SK-N-SH (cell line): ENCODE measurements at regions not wholly inside any gene's neighbourhood (a gene's known extent, or its start where the extent isn't known, plus 50 kb on each side); places are given as distances from the start of the nearest gene placed in this dataset.

Experiments
- CTCF ChIA-PET: fragments of 300-600, 350-600 bp; formaldehyde crosslinking; extraction: SDS; loops from one replicate; lab custom pipeline; 2021; lab: Yijun Ruan, JAX
- POLR2A ChIA-PET: fragments of 350-600 bp; sonication (Branson Sonifier 250); formaldehyde crosslinking; extraction: SDS; loops from one replicate; lab custom pipeline; 2020; ENCODE audit warnings: antibody characterized with exemption, inconsistent platforms; lab: Yijun Ruan, JAX
- DNase-seq: peaks from one replicate; pipeline ENCODE4 v3.0.0; 2012
- H2AFZ ChIP-seq: fragments of 200-600 bp; sonication (generic); 2 replicates; pipeline ENCODE4 v1.8.1; 2016; ENCODE audit warnings: antibody characterized with exemption, mild to moderate bottlenecking, low read depth
- H3F3A ChIP-seq: fragments of 200-600 bp; sonication (generic); replicated peaks from 2 replicates; pipeline ENCODE3; 2016; ENCODE audit warnings: antibody characterized with exemption, mild to moderate bottlenecking; ENCODE audit not compliant: insufficient read depth
- H3K27ac ChIP-seq, 2 experiments: fragments of 200-500 bp in 1 of 2; fragments of 200-600 bp in 1 of 2; sonication (Bioruptor generic) in 1 of 2; sonication (generic), shearing (Covaris generic) in 1 of 2; 2 replicates each; pipeline versions ENCODE4 v1.5.1 to v1.6.1; 2014 to 2016; ENCODE audit warnings: low read depth in 2 of 2, inconsistent platforms in 1 of 2, low read length in 1 of 2, mild to moderate bottlenecking in 1 of 2, mixed read lengths in 1 of 2
- H3K27me3 ChIP-seq: fragments of 200-600 bp; sonication (generic), shearing (Covaris generic); 2 replicates; pipeline ENCODE4 v1.6.1; 2016; ENCODE audit warnings: mixed run types; ENCODE audit not compliant: insufficient read depth
- H3K36me3 ChIP-seq, 2 experiments: fragments of 200-500 bp in 1 of 2; fragments of 200-600 bp in 1 of 2; sonication (Bioruptor generic) in 1 of 2; sonication (generic) in 1 of 2; replicated peaks in 1 of 2; 2 replicates each; pipeline versions ENCODE3 to v1.5.1; 2014 to 2016; ENCODE audit warnings: low read length in 1 of 2, mild to moderate bottlenecking in 1 of 2; ENCODE audit not compliant: insufficient read depth in 2 of 2, control insufficient read depth in 1 of 2
- H3K4me1 ChIP-seq, 2 experiments: fragments of 200-500 bp in 1 of 2; fragments of 200-600 bp in 1 of 2; sonication (Bioruptor generic) in 1 of 2; sonication (generic), shearing (Covaris generic) in 1 of 2; 2 replicates each; pipeline versions ENCODE4 v1.5.1 to v1.6.1; 2014 to 2016; ENCODE audit warnings: low read depth in 1 of 2, low read length in 1 of 2, mixed run types in 1 of 2; ENCODE audit not compliant: insufficient read depth in 2 of 2, control insufficient read depth in 1 of 2
- H3K4me2 ChIP-seq: fragments of 200-600 bp; sonication (generic), shearing (Covaris generic); 2 replicates; pipeline ENCODE4 v1.6.1; 2017; ENCODE audit warnings: mixed run types
- H3K4me3 ChIP-seq, 2 experiments: fragments of 200-500 bp in 1 of 2; fragments of 200-600 bp in 1 of 2; sonication (Bioruptor generic) in 1 of 2; sonication (generic), shearing (Covaris generic) in 1 of 2; 2 replicates each; pipeline versions ENCODE4 v1.5.1 to v1.8.1; 2014 to 2016; ENCODE audit warnings: low read depth in 2 of 2, inconsistent platforms in 1 of 2, low read length in 1 of 2, mild to moderate bottlenecking in 1 of 2, mixed read lengths in 1 of 2, moderate library complexity in 1 of 2
- H3K79me2 ChIP-seq: fragments of 200-600 bp; sonication (generic); 2 replicates; pipeline ENCODE4 v1.8.1; 2017; ENCODE audit warnings: mild to moderate bottlenecking; ENCODE audit not compliant: insufficient read depth
- H3K9ac ChIP-seq: fragments of 200-600 bp; sonication (generic); 2 replicates; pipeline ENCODE4 v1.6.1; 2017; ENCODE audit warnings: mixed run types
- H3K9me2 ChIP-seq: fragments of 200-600 bp; sonication (generic); 2 replicates; pipeline ENCODE4 v1.6.1; 2017; ENCODE audit warnings: mixed run types
- H3K9me3 ChIP-seq: fragments of 200-600 bp; sonication (generic); 2 replicates; pipeline ENCODE4 v1.6.1; 2017; ENCODE audit warnings: mixed run types, mild to moderate bottlenecking, moderate library complexity
- H4K20me1 ChIP-seq: fragments of 200-600 bp; sonication (generic); 2 replicates; pipeline ENCODE4 v1.6.1; 2017; ENCODE audit warnings: mild to moderate bottlenecking, mixed run types; ENCODE audit not compliant: insufficient read depth
- ELF1 ChIP-seq: IDR thresholded peaks from 2 replicates; pipeline ENCODE4 v1.4.0; 2012
- EP300 ChIP-seq, 2 experiments: IDR thresholded peaks; 2 replicates each; pipeline versions ENCODE4 v1.4.0 to v1.6.1; 2012; ENCODE audit warnings: borderline replicate concordance in 1 of 2, low read depth in 1 of 2, low read length in 1 of 2
- FOSL2 ChIP-seq: IDR thresholded peaks from 2 replicates; pipeline ENCODE4 v1.4.0; 2012; ENCODE audit warnings: low read depth, mild to moderate bottlenecking, moderate library complexity, borderline replicate concordance
- FOXJ3 ChIP-seq: sonication (generic); formaldehyde crosslinking; IDR thresholded peaks from 2 replicates; pipeline ENCODE4 v1.5.1; 2020; ENCODE audit warnings: mild to moderate bottlenecking, missing genetic modification reagents
- GABPA ChIP-seq: IDR thresholded peaks from 2 replicates; pipeline ENCODE4 v1.4.0; 2012; ENCODE audit warnings: low read depth, mild to moderate bottlenecking
- MEF2A ChIP-seq: IDR thresholded peaks from 2 replicates; pipeline ENCODE4 v1.4.0; 2012; ENCODE audit warnings: low read depth, borderline replicate concordance
- MXI1 ChIP-seq: IDR thresholded peaks from 2 replicates; pipeline ENCODE4 v1.6.1; 2012; ENCODE audit warnings: mild to moderate bottlenecking, low read depth, low read length, improper control_type of control experiment
- NFIC ChIP-seq: IDR thresholded peaks from 2 replicates; pipeline ENCODE4 v1.4.0; 2012; ENCODE audit warnings: borderline replicate concordance
- NRF1 ChIP-seq: IDR thresholded peaks from 2 replicates; pipeline ENCODE4 v1.6.1; 2012; ENCODE audit warnings: low read depth, mild to moderate bottlenecking, low read length
- RAD21 ChIP-seq: IDR thresholded peaks from 2 replicates; pipeline ENCODE4 v1.6.1; 2012; ENCODE audit warnings: mild to moderate bottlenecking, low read length
- REST ChIP-seq: IDR thresholded peaks from 2 replicates; pipeline ENCODE4 v1.6.1; 2012; ENCODE audit warnings: mild to moderate bottlenecking, low read depth, low read length, moderate library complexity
- TAF1 ChIP-seq: IDR thresholded peaks from 2 replicates; pipeline ENCODE4 v1.6.1; 2012; ENCODE audit warnings: low read depth, mild to moderate bottlenecking, low read length, moderate library complexity, borderline replicate concordance
- TCF12 ChIP-seq: IDR thresholded peaks from 2 replicates; pipeline ENCODE4 v1.4.0; 2012
- TEAD4 ChIP-seq: IDR thresholded peaks from 2 replicates; pipeline ENCODE4 v1.4.0; 2012; ENCODE audit warnings: mild to moderate bottlenecking, borderline replicate concordance; ENCODE audit not compliant: insufficient read depth
- USF2 ChIP-seq: fragments of 150-350 bp; IDR thresholded peaks from 2 replicates; pipeline ENCODE4 v1.6.1; 2017; ENCODE audit warnings: antibody characterized with exemption, low read length, low read depth, borderline replicate concordance
- ZBTB33 ChIP-seq: IDR thresholded peaks from 2 replicates; pipeline ENCODE4 v1.4.0; 2012; ENCODE audit warnings: low read depth, borderline replicate concordance
- WGBS: methylation state at CpG from one replicate; pipeline ENCODE4 v1.1.6; 2017; ENCODE audit warnings: low lambda C conversion rate; 5-methylcytosine and 5-hydroxymethylcytosine counted together
- TF ChIP-seq, protein P1 (sequence below): IDR thresholded peaks from 2 replicates; pipeline ENCODE4 v1.4.0; 2012; ENCODE audit warnings: low read depth, borderline replicate concordance
- TF ChIP-seq, protein P2 (sequence below): fragments of 150-350 bp; IDR thresholded peaks from 2 replicates; pipeline ENCODE4 v1.6.1; 2016; ENCODE audit warnings: mild to moderate bottlenecking, low read depth, low read length
- TF ChIP-seq, protein P3 (sequence below): IDR thresholded peaks from 2 replicates; pipeline ENCODE4 v1.4.0; 2012; ENCODE audit warnings: low read depth

- CTCF ChIA-PET: interaction anchor here (0.6 kb wide), 1 partner anchor 850 kb away, joined by 3 read pairs; no protein-coding TSS in a partner anchor
These were observed 701.4 kb upstream of the NRSN1 start for GRCh38 chr6:23424584-23424983.

More at GRCh38 chr6:23424584-23424983, 701.4 kb upstream of the NRSN1 start:
- Histone ChIP-seq H3F3A (no peaks in the 10 kb centered on the region), H3K79me2 (no peaks in the 10 kb centered on the region), H3K4me2 (no peak overlapping the region), H3K9me3 (no peaks in the 10 kb centered on the region), H4K20me1 (no peaks in the 10 kb centered on the region), H3K9ac (no peak overlapping the region), H3K9me2 (no peaks in the 10 kb centered on the region), H2AFZ (no peak overlapping the region), H3K27me3 (no peaks in the 10 kb centered on the region), H3K4me1 (peaks cover 0 to 2% of the 10 kb centered on the region in 2 experiments; a peak in 1 of 4 replicates), H3K36me3 (no peaks in the 10 kb centered on the region), H3K27ac (no peak overlapping the region), H3K4me3 (no peak overlapping the region)
- POLR2A ChIA-PET: no interaction called here
- TF ChIP-seq TAF1: no peak
- TF ChIP-seq EP300 (IDR thresholded peaks at IDR 0.05; ENCODE audit: borderline replicate concordance in 1 of 2, low read depth in 1 of 2, low read length in 1 of 2): no peak
- no peak for TF ChIP-seq FOXJ3 (CRISPR knock-in tag)
- no peak for TF ChIP-seq USF2
- TF ChIP-seq TEAD4: no peak
- TF ChIP-seq NFIC: no peak
- TF ChIP-seq GABPA: no peak
- TF ChIP-seq MEF2A: no peak
- TF ChIP-seq, protein P1, sequence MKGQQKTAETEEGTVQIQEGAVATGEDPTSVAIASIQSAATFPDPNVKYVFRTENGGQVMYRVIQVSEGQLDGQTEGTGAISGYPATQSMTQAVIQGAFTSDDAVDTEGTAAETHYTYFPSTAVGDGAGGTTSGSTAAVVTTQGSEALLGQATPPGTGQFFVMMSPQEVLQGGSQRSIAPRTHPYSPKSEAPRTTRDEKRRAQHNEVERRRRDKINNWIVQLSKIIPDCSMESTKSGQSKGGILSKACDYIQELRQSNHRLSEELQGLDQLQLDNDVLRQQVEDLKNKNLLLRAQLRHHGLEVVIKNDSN: no peak
- TF ChIP-seq, protein P2, sequence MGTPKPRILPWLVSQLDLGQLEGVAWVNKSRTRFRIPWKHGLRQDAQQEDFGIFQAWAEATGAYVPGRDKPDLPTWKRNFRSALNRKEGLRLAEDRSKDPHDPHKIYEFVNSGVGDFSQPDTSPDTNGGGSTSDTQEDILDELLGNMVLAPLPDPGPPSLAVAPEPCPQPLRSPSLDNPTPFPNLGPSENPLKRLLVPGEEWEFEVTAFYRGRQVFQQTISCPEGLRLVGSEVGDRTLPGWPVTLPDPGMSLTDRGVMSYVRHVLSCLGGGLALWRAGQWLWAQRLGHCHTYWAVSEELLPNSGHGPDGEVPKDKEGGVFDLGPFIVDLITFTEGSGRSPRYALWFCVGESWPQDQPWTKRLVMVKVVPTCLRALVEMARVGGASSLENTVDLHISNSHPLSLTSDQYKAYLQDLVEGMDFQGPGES: no peak
- TF ChIP-seq, protein P3, sequence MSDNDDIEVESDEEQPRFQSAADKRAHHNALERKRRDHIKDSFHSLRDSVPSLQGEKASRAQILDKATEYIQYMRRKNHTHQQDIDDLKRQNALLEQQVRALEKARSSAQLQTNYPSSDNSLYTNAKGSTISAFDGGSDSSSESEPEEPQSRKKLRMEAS: no peak
- no peak for TF ChIP-seq FOSL2
- TF ChIP-seq ZBTB33: no peak
- no peak for TF ChIP-seq RAD21
- no peak for TF ChIP-seq NRF1
- no peak for TF ChIP-seq REST
- no peak for TF ChIP-seq TCF12
- TF ChIP-seq ELF1: no peak
- TF ChIP-seq MXI1: no peak
- WGBS: 55% methylated on average over 3 of the region's 3 CpGs
- DNase-seq: no peak
